GM19238 (cell line): ENCODE measurements at regions not wholly inside any gene's neighbourhood (a gene's known extent, or its start where the extent isn't known, plus 50 kb on each side); places are given as distances from the start of the nearest gene placed in this dataset.

ENCODE experiments used
- DNase-seq: peaks from one replicate; pipeline ENCODE4 v3.0.0; 2011; ENCODE audit warnings: low spot score; ENCODE audit not compliant: insufficient read length

GRCh38 chr1:217313096-217313495, 317.8 kb downstream of the GPATCH2 start:
- DNase-seq: no peak

GRCh38 chr1:217311766-217312165, 319.1 kb downstream of the GPATCH2 start:
- no peak for DNase-seq

- DNase-seq: no peak
These were observed 319.6 kb downstream of the GPATCH2 start for GRCh38 chr1:217311269-217311668.

GRCh38 chr1:217281332-217281731, 349.6 kb downstream of the GPATCH2 start:
- no peak for DNase-seq

DNA sequence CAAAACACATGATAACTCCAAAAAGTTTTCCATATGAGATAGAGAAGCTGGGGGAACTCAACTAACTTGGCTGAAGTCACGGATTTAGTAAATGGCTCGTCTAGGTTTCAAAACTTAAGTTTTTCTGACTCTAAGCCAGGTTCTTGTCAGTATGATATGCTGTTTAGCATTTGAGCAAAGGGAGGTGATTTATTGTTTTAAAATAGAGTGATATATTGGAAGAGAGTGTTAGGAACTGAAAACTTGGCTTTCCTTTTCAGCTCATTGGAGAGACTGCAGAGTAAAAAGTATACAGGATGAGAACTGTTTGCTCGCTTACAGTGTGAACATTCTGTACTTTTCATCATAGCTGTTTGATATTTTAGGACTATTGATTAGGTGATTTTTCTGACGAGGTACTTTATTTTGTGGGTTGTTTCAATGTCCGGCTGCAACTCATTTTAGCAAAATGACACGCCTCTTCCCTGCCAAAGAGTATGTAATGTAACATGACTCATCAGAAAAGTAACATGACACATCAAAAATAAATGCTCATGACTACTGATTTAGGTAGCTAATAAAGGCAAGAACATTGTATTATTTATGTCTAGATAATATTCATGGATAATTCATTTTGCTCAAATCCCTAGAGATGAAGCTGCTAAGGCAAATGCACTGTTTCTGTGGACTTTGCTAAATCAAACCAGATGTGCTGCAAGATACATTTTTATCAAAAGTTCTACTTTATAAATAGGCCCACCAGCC, 355.1 kb downstream of the GPATCH2 start:
- no peak for DNase-seq

DNA sequence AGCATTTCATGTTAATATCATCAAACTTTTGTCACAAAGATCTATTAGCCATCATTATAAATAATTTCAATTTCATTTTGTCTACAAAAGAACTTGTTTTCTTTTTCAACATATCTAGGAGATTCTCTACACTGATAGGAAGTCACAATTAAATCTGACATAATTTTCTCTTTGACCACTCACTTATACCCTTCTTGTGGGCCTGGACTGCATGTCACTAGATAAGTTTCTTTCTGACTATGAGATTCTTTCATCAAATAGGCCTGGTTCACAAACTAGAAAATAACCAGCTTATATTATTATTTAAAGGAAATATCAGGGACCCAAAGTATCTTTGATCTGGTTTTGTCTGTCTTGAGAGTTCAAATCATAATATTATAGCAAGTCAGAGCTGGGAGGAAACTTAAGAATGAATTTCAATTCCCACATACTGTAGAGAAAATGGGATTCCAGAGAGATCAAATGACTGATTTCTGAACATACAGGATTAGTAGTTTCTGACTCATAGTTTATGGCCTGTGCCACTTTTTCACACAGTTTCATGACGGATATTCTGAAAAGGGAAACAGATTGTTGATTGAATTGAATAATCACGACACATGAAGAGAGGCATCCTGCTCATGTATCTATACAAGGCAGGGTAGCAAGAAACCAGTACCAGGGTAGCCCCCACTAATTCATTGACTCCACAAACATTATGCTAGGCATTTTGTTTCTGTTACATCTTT, 355.8 kb downstream of the GPATCH2 start:
- no peak for DNase-seq

- DNase-seq: no peak
These were observed 356.5 kb downstream of the GPATCH2 start for GRCh38 chr1:217274416-217274815.

- DNase-seq: no peak
These were observed 357.0 kb downstream of the GPATCH2 start for GRCh38 chr1:217273866-217274265.

- DNase-seq: no peak
These were observed 358.5 kb downstream of the GPATCH2 start for GRCh38 chr1:217272385-217272784.

DNA sequence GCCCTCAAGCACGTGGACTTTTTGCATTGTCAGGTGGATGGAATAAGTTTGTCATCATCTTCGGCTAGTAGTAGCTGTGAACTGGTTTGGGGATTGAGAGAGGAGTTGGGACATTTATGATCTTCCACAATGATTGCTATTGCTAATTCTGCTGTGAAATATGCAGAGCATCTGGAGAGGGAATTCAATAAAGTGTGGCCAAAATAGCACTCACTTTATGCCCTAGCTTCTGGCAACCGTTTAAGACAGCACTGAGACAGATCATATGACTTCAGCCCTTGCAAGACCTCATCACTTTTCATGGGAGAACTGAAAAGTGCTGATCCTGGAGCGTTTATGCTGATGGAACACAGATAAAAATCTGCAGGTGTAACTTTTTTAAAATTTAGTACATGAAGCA, 360.8 kb downstream of the GPATCH2 start:
- no peak for DNase-seq

- no peak for DNase-seq
These were observed 362.8 kb downstream of the GPATCH2 start for GRCh38 chr1:217268058-217268457.

DNA sequence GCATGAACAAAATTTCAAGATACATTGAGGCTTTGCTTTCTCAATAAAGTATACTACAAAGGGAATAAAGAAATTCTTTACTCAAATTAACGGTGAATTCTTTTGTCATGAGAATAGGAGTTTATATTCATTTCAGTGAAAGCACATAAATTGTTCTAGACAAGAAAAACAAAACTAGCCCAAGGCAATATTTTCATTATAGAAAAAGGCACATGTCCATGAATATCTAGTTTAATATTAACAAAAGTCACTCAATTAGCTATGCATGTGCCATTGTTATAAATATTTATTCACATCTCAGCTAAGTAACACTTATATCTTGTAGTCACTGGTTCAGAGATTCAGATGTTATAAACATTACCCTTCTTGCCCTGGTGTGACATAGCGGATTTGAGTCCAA, 369.3 kb downstream of the GPATCH2 start:
- DNase-seq: no peak

DNA sequence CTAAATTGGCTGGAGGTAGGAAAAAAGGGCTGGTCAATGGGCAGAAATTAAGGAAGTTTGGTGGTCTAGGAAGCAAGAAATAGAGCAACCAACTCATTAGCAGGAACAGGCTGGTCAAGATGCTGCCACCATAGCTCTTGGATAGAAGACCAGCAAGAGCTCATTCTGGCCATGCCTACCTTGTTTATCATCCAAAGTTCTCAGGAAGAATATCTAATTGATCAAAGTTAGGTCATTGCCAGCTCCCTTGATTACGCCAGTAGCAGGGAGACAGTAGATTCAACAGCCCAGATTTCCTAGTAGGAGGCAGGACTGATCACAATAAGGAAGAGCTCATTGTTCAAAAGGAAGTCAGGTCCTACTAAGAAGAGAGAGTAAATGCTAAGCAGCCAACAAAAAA, 370.2 kb downstream of the GPATCH2 start:
- DNase-seq: no peak

GRCh38 chr1:217253985-217254384, 376.9 kb downstream of the GPATCH2 start:
- DNase-seq: no peak

GRCh38 chr1:217253351-217253750, 377.5 kb downstream of the GPATCH2 start:
- DNase-seq: no peak

- DNase-seq: no peak
These were observed 379.8 kb downstream of the GPATCH2 start for GRCh38 chr1:217251121-217251520.

DNA sequence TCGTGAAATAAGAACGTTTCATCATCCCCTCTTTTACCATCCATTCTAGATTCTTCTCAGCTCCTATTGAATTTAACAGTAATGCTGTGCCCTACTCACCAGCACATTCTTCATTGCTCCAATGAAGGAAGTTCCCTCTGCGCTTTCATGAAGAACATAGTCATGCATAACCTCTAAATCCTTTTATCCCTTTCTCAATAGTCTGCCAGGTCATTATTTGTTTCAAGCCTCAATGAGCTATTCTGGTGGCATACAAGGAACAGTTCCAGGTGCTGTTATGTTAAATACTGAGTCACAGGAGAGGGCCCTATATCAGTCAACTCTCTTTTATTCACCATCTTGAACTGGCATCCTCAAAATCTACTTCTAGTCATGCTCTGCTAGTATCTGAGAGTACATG, 381.0 kb downstream of the GPATCH2 start:
- DNase-seq: no peak

DNA sequence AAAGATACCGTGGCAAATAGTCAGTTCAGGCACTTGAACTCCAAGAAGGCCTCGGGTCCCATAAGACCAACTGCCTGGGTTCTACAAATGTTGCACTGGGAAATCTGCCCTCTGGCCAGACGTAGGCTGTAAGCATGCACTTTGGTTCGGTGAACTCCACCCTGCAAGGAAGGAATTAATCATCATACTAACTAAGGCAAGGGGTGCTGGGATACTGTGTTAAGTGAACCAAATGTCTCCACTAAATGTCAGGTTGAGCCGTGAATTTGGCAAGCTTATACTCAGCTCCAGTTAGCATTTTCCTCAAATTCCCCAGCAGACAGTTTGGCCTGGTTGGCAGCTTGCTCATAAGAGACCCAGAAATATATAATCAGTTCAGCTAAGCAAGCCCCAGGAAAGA, 385.9 kb downstream of the GPATCH2 start:
- no peak for DNase-seq

DNA sequence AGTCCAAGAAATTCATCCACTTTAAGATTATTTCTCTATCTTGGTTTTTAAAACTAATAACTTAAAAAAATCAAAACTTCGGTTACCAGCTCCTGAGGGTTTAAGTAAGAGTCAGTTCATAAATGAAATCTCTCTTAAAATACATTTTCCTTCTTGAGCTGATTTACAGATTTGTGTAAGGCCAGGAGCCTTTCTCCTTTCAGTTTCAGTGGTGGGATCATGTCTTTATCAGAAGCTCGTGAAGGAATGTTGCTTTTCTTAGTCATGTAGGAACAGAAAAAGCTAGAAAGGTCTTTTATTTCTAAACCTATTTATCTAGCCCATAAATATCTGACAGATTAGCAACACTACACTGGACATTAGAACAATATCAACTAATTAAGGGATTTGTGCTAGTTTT, 390.2 kb downstream of the GPATCH2 start:
- no peak for DNase-seq

DNA sequence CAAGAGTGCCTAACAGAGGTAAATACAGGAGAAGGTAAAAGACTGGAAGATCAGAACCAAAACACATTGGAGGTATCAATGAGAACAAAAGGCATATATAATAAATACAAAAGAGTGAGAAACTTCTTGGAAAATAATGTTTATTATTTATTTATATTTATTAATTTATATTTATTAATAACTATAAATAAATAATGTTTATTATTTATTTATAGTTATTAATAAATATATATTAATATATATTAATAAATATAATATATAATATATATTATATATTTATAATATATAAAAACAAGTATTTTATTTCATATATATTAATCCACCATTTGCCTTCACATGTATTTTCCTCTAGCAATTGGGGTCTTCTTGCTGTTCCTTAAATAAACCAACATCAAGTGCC, 391.9 kb downstream of the GPATCH2 start:
- DNase-seq: no peak

DNA sequence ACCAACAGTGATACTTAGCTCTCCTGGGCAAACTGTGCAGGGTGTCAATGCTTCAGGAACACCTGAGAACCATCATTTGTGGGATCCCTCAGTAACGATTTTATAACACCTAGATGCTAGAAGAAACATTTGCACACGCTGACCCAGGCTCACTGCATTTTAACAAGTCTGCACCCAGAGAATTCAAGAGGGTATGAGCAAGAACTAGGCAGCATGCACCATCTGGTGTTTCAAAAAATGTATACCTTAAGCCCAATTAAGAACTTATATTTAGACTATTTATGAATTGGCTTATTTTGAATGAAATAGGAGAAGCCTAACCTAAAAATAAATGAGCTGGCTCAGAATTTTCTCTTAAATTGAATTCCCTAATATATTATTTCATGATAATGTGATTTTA, 400.5 kb downstream of the GPATCH2 start:
- DNase-seq: no peak

- DNase-seq: no peak
These were observed 402.2 kb downstream of the GPATCH2 start for GRCh38 chr1:217228689-217229088.

DNA sequence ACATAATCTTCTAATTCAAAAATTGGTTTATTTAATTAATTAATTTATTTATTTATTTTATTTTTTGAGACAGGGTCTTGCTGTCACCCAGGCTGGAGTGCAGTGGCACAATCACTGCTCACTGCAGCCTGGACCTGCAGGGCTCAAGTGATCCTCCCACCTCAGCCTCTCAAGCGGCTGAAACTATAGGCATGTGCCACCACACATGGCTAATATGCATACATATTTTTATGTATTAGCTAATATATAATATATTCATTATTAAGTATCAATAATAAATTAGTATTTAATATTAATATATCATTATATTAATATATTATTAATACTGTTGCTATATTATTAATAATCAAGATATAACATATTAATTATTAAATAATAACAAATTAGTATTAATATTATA, 406.7 kb downstream of the GPATCH2 start:
- no peak for DNase-seq
